Keratinocyte (primary cell): ENCODE measurements at regions not wholly inside any gene's neighbourhood (a gene's known extent, or its start where the extent isn't known, plus 50 kb on each side); places are given as distances from the start of the nearest gene placed in this dataset.

Source experiments
- EZH2 ChIP-seq: IDR thresholded peaks from one replicate; pipeline ENCODE4 v1.6.1; 2012; ENCODE audit warnings: inconsistent platforms, mild to moderate bottlenecking, low read length, moderate library complexity
- TF ChIP-seq, protein P1 (sequence below), 3 experiments: IDR thresholded peaks in 1 of 3; conservative IDR thresholded peaks in 1 of 3; optimal IDR thresholded peaks in 1 of 3; 2 replicates in 2 of 3; 3 replicates in 1 of 3; pipeline versions ENCODE3 to v1.5.1; 2011; ENCODE audit warnings: low read length in 3 of 3, mild to moderate bottlenecking in 3 of 3, moderate library complexity in 2 of 3, control low read depth in 1 of 3, inconsistent platforms in 1 of 3; ENCODE audit not compliant: insufficient read depth in 2 of 3; ENCODE audit errors: extremely low read depth in 1 of 3

DNA sequence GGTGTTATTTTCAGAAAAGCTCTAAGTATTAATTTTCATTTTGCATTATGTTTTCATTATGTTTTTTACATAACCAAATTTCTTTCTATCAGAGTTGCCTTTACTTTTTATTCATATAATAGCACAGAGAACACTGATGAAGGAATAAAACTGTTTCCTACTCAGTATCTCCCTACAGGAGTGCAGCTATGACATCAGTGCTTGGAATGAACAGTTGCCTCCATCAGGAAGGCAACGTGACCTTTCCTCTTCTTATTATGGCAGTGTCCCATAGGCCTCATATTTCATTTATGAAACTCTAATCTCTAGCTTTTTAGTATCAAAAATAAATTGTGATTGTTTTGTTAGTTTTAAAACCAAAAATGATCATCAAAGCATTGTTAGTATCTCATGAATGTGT, 712.8 kb downstream of the CD109 start:
- TF ChIP-seq, protein P1, sequence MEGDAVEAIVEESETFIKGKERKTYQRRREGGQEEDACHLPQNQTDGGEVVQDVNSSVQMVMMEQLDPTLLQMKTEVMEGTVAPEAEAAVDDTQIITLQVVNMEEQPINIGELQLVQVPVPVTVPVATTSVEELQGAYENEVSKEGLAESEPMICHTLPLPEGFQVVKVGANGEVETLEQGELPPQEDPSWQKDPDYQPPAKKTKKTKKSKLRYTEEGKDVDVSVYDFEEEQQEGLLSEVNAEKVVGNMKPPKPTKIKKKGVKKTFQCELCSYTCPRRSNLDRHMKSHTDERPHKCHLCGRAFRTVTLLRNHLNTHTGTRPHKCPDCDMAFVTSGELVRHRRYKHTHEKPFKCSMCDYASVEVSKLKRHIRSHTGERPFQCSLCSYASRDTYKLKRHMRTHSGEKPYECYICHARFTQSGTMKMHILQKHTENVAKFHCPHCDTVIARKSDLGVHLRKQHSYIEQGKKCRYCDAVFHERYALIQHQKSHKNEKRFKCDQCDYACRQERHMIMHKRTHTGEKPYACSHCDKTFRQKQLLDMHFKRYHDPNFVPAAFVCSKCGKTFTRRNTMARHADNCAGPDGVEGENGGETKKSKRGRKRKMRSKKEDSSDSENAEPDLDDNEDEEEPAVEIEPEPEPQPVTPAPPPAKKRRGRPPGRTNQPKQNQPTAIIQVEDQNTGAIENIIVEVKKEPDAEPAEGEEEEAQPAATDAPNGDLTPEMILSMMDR (optimal IDR thresholded peaks at IDR 0.05 in 1 of 3, IDR thresholded peaks at IDR 0.05 in 1 of 3, conservative IDR thresholded peaks at IDR 0.05 in 1 of 3; ENCODE audit: extremely low read depth in 1 of 3, insufficient read depth in 2 of 3, low read length in 3 of 3), result no peak
- no peak for TF ChIP-seq EZH2
